CD8-positive, alpha-beta memory T cell (primary cell): ENCODE measurements at regions not wholly inside any gene's neighbourhood (a gene's known extent, or its start where the extent isn't known, plus 50 kb on each side); places are given as distances from the start of the nearest gene placed in this dataset.

Experiments
- CTCF ChIA-PET: fragments of 350-600 bp; sonication (Branson Sonifier 250); formaldehyde crosslinking; loops from one replicate; lab custom pipeline; 2021; ENCODE audit warnings: antibody characterized with exemption; lab: Charles Lee
- POLR2A ChIA-PET: fragments of 350-600 bp; sonication (Branson Sonifier 250); formaldehyde crosslinking; loops from one replicate; lab custom pipeline; 2021; ENCODE audit warnings: antibody characterized with exemption; lab: Charles Lee
- DNase-seq, 5 donors: peaks; one replicate each; pipeline versions ENCODE4 v3.0.0 to v3.0.0-alpha.2; 2020 to 2022; ENCODE audit warnings: mixed read lengths in 1 of 5
- H3K27ac ChIP-seq: one replicate; pipeline ENCODE4 v1.7.0; 2013; ENCODE audit warnings: low read depth, mild to moderate bottlenecking, low read length, moderate library complexity
- H3K27me3 ChIP-seq: 2 replicates; pipeline ENCODE4 v1.7.0; 2013; ENCODE audit warnings: low read length, mild to moderate bottlenecking; ENCODE audit not compliant: insufficient read depth, poor library complexity, severe bottlenecking
- H3K36me3 ChIP-seq: 2 replicates; pipeline ENCODE4 v1.7.0; 2013; ENCODE audit warnings: mild to moderate bottlenecking, low read length, moderate library complexity; ENCODE audit not compliant: insufficient read depth
- H3K4me1 ChIP-seq: 2 replicates; pipeline ENCODE4 v1.7.0; 2013; ENCODE audit warnings: mild to moderate bottlenecking, low read length, moderate library complexity; ENCODE audit not compliant: insufficient read depth
- H3K4me3 ChIP-seq: 2 replicates; pipeline ENCODE4 v1.7.0; 2013; ENCODE audit warnings: mild to moderate bottlenecking, low read length
- H3K9me3 ChIP-seq: 2 replicates; pipeline ENCODE4 v1.7.0; 2013; ENCODE audit warnings: mild to moderate bottlenecking, low read length
- H3K27ac Mint-ChIP-seq, 8 donors: one replicate each; pipeline ENCODE4 v1.8.0; 2020 to 2021; ENCODE audit warnings: mixed read lengths in 8 of 8, mild to moderate bottlenecking in 6 of 8, inconsistent platforms in 3 of 8, moderate library complexity in 3 of 8
- H3K27me3 Mint-ChIP-seq, 2 donors: one replicate each; pipeline ENCODE4 v1.8.0; 2020 to 2021; ENCODE audit warnings: mixed read lengths in 2 of 2, mild to moderate bottlenecking in 1 of 2, moderate library complexity in 1 of 2
- H3K36me3 Mint-ChIP-seq, 3 donors: one replicate each; pipeline ENCODE4 v1.8.0; 2020 to 2021; ENCODE audit warnings: mixed read lengths in 3 of 3, inconsistent platforms in 1 of 3, mild to moderate bottlenecking in 1 of 3
- H3K4me1 Mint-ChIP-seq, 3 donors: one replicate each; pipeline ENCODE4 v1.8.0; 2020 to 2021; ENCODE audit warnings: mixed read lengths in 3 of 3, inconsistent platforms in 1 of 3, mild to moderate bottlenecking in 1 of 3
- H3K4me3 Mint-ChIP-seq, 7 donors: one replicate each; pipeline ENCODE4 v1.8.0; 2020 to 2021; ENCODE audit warnings: mixed read lengths in 7 of 7, mild to moderate bottlenecking in 6 of 7, moderate library complexity in 4 of 7, inconsistent platforms in 2 of 7
- H3K9me3 Mint-ChIP-seq, 5 donors: one replicate each; pipeline ENCODE4 v1.8.0; 2020 to 2022; ENCODE audit warnings: mixed read lengths in 5 of 5, mild to moderate bottlenecking in 3 of 5, moderate library complexity in 2 of 5, inconsistent platforms in 1 of 5

DNA sequence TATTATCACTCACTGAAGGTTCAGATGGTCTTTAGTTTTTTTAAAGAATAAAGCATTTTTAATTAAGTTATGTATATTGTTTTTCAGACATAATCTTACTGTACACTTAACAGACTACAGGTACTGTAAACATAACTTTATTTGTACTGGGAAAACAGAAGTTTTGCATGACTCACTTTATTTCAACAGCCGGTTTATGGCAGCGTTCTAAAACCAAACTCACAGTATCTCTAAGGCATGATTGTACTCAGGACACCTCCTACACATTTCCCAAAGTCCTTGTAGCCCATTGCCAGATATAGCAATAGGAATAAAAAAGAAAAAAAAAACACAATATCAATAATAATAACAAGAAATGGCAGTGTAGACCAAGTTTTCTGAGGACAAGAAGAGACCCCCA is 1341.4 kb downstream of the FSCB start:
- ChIA-PET CTCF (no interaction called here), POLR2A (no interaction called here)
- Histone ChIP-seq H3K4me1 (no peaks in the 10 kb centered on the region), H3K4me3 (no peak overlapping the region), H3K27ac (no peak overlapping the region), H3K9me3 (no peaks in the 10 kb centered on the region), H3K27me3 (no peaks in the 10 kb centered on the region), H3K36me3 (no peaks in the 10 kb centered on the region)
- Mint-ChIP-seq H3K36me3 (no peaks in the 10 kb centered on the region), H3K9me3 (peaks cover 2 to 20% (median 5%) of the 10 kb centered on the region in 5 donors), H3K4me3 (no peak overlapping the region), H3K27ac (no peak overlapping the region), H3K4me1 (no peaks in the 10 kb centered on the region), H3K27me3 (no peaks in the 10 kb centered on the region)
- no peak for DNase-seq

DNA sequence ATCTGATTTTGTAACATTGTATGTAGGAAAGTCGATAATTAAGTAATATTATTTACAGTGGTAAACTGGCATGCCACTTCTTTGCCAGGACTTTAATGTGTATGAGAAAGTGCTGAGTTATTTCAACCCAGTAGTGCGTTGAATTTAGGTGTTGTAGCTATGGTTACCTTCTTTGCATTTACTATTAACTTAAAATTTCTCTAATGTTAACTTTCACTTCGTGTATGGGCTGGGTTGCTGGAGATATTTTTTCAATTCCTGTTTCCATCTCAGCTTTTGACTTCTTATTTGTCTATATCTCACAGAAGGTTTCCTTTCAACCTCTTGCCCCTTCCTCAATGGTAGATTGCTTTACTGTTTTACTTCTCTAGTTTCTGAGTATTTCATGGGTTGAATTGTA is 1345.6 kb downstream of the FSCB start:
- no peaks in the 10 kb centered on the region for H3K36me3 Mint-ChIP-seq
- H3K4me3 ChIP-seq, result no peak overlapping the region
- H3K4me1 ChIP-seq, result no peaks in the 10 kb centered on the region
- H3K9me3 Mint-ChIP-seq, result peaks cover 0 to 24% (median 3%) of the 10 kb centered on the region in 5 donors
- no peak overlapping the region for H3K4me3 Mint-ChIP-seq
- ChIA-PET POLR2A (no interaction called here), CTCF (no interaction called here)
- H3K27me3 ChIP-seq, result no peaks in the 10 kb centered on the region
- H3K36me3 ChIP-seq, result no peaks in the 10 kb centered on the region
- no peaks in the 10 kb centered on the region for H3K9me3 ChIP-seq
- H3K27ac ChIP-seq, result no peak overlapping the region
- no peaks in the 10 kb centered on the region for H3K4me1 Mint-ChIP-seq
- no peaks in the 10 kb centered on the region for H3K27me3 Mint-ChIP-seq
- no peak for DNase-seq
- no peak overlapping the region for H3K27ac Mint-ChIP-seq

DNA sequence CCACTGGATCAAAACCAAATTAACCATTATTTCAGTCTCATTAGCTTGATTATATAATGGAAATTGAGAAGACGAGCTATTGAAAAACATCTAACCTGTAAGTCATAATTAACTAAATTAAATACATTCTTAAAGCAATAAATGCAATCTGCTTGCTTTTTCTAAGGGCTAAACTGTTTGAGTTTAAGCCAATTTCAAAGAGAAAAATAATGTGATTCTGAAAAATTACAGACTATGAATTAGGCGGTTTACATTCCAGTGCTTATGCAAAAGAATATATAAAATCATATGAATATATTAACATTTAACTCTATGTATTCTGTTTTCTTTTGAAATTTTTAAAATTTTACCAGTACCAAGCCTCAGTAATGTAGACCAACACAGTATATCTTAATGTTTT is 1349.4 kb downstream of the FSCB start:
- Histone ChIP-seq H3K9me3 (no peaks in the 10 kb centered on the region), H3K4me1 (no peaks in the 10 kb centered on the region), H3K36me3 (no peaks in the 10 kb centered on the region), H3K27ac (no peak overlapping the region), H3K4me3 (no peak overlapping the region), H3K27me3 (no peaks in the 10 kb centered on the region)
- Mint-ChIP-seq H3K9me3 (peaks cover 1 to 36% (median 9%) of the 10 kb centered on the region in 5 donors), H3K36me3 (no peaks in the 10 kb centered on the region), H3K4me1 (no peaks in the 10 kb centered on the region), H3K4me3 (no peak overlapping the region), H3K27ac (no peak overlapping the region), H3K27me3 (no peaks in the 10 kb centered on the region)
- no peak for DNase-seq
- POLR2A ChIA-PET, result no interaction called here
- CTCF ChIA-PET, result no interaction called here

DNA sequence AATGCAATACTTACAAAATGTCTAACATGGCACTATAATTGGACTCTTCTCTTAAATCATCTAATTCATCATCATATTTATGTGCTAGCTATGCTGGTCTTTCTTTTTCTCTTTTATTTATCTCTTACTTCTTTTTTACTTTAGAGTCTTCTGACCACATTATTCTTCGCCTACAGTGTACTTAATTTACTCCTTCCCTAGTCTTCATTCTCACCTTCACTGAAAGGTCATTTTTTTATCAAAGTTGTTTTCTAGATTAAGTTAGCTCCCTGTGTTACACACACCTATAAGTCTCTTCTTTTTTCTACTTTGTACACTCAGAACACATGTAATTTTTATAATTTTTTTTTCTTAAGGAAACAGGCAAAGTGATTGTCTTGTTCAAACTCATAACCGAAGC is 1351.2 kb downstream of the FSCB start:
- no peaks in the 10 kb centered on the region for H3K36me3 ChIP-seq
- ChIA-PET POLR2A (no interaction called here), CTCF (no interaction called here)
- no peaks in the 10 kb centered on the region for H3K4me1 ChIP-seq
- no peak for DNase-seq
- no peak overlapping the region for H3K4me3 Mint-ChIP-seq
- H3K27me3 Mint-ChIP-seq, result no peaks in the 10 kb centered on the region
- peaks cover 1 to 33% (median 9%) of the 10 kb centered on the region in 5 donors for H3K9me3 Mint-ChIP-seq
- H3K4me3 ChIP-seq, result no peak overlapping the region
- no peaks in the 10 kb centered on the region for H3K27me3 ChIP-seq
- H3K9me3 ChIP-seq, result no peaks in the 10 kb centered on the region
- no peaks in the 10 kb centered on the region for H3K4me1 Mint-ChIP-seq
- no peak overlapping the region for H3K27ac ChIP-seq
- H3K27ac Mint-ChIP-seq, result no peak overlapping the region
- no peaks in the 10 kb centered on the region for H3K36me3 Mint-ChIP-seq

DNA sequence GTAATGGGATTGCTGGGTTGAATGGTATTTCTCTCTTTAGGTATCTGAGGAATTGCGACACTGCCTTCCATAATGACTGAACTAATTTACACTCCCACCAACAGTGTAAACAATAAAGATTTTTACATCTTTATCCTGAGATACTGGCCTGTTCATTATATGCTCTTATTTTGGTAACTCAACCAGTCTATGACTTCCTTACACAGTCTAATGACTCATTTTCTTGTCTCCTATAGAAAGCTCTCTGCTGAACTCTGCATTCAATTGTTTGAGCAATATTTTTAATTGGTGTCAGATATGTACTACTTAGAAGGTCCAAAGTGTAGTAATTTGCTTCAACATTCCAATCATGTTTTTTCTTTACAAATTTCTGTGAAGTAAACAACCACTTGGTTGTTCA is 1351.8 kb downstream of the FSCB start:
- Histone ChIP-seq H3K4me3 (no peak overlapping the region), H3K36me3 (no peaks in the 10 kb centered on the region), H3K9me3 (no peaks in the 10 kb centered on the region), H3K27ac (no peak overlapping the region), H3K27me3 (no peaks in the 10 kb centered on the region), H3K4me1 (no peaks in the 10 kb centered on the region)
- ChIA-PET CTCF (no interaction called here), POLR2A (no interaction called here)
- no peaks in the 10 kb centered on the region for H3K4me1 Mint-ChIP-seq
- H3K9me3 Mint-ChIP-seq, result peaks cover 1 to 33% (median 9%) of the 10 kb centered on the region in 5 donors
- H3K27ac Mint-ChIP-seq, result no peak overlapping the region
- H3K36me3 Mint-ChIP-seq, result no peaks in the 10 kb centered on the region
- H3K27me3 Mint-ChIP-seq, result no peaks in the 10 kb centered on the region
- DNase-seq, result no peak
- H3K4me3 Mint-ChIP-seq, result no peak overlapping the region

DNA sequence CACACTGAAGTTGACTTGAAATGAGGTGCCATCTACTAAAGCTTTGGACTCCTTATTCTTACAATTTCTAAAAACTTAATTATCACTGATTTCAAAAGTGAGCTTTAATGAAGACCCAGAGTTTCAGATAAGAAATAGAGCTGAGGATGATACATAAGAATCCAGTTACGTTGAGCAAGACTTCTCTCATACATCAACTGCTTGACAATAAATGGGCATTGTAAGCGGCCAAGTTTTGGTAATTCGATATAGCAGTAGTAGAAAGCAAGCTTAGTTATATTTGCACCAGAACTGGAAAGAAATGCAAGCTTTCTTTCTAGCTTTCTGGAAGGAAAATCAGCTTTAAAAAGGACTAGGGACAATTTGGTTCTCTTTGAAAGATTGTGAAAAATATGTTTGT is 1359.6 kb downstream of the FSCB start:
- Mint-ChIP-seq H3K4me3 (no peak overlapping the region), H3K27ac (no peak overlapping the region), H3K4me1 (no peaks in the 10 kb centered on the region), H3K36me3 (no peaks in the 10 kb centered on the region), H3K9me3 (peaks cover 0 to 13% (median 3%) of the 10 kb centered on the region in 5 donors), H3K27me3 (peaks cover 0 to 2% of the 10 kb centered on the region in 2 donors)
- Histone ChIP-seq H3K27me3 (no peaks in the 10 kb centered on the region), H3K4me1 (no peaks in the 10 kb centered on the region), H3K4me3 (no peak overlapping the region), H3K27ac (no peak overlapping the region), H3K9me3 (no peaks in the 10 kb centered on the region), H3K36me3 (no peaks in the 10 kb centered on the region)
- POLR2A ChIA-PET, result no interaction called here
- DNase-seq, result no peak
- CTCF ChIA-PET, result no interaction called here

DNA sequence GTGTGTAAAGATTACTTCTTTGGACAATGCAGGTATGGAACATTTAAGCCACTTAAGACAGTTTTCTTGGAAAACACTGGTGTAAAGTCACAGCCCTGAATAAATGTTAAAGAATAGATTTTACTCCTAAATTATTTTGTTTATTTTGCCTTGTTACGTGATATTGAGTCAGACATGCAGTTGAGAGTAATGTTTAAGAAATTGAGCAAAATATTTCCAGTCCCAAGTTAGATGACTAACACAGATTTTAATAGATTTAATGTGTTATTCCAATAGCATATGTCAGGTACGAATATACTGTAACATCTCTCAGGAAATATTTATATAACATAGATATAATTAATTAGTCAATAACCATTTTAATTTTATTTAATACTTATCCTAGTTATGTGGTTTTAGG is 1361.7 kb downstream of the FSCB start:
- no peak overlapping the region for H3K27ac Mint-ChIP-seq
- no peak overlapping the region for H3K27ac ChIP-seq
- H3K36me3 ChIP-seq, result no peaks in the 10 kb centered on the region
- peaks cover 0 to 13% (median 3%) of the 10 kb centered on the region in 5 donors for H3K9me3 Mint-ChIP-seq
- H3K4me1 ChIP-seq, result no peaks in the 10 kb centered on the region
- no peaks in the 10 kb centered on the region for H3K4me1 Mint-ChIP-seq
- ChIA-PET POLR2A (no interaction called here), CTCF (no interaction called here)
- no peak overlapping the region for H3K4me3 Mint-ChIP-seq
- H3K27me3 Mint-ChIP-seq, result peaks cover 0 to 2% of the 10 kb centered on the region in 2 donors
- no peak for DNase-seq
- no peak overlapping the region for H3K4me3 ChIP-seq
- no peaks in the 10 kb centered on the region for H3K9me3 ChIP-seq
- H3K27me3 ChIP-seq, result no peaks in the 10 kb centered on the region
- H3K36me3 Mint-ChIP-seq, result no peaks in the 10 kb centered on the region

DNA sequence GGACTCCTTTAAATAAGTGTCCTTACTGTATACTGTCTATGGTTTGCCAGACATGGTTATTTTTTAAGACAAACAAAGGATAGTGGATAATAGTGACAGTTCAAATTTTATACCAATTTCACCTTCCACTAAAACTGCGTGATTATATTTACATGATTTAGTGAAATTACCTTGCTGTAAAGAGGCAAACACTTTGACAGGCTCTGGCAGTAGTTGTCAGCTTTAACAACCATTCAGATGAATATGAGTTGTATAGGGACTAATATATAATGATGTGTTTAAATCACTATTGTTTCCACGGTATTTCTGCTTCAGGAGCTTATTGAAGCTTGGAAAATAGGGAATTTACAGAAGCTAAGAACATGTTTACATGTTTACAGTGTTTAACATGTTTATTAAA is 1364.0 kb downstream of the FSCB start:
- DNase-seq, result no peak
- H3K27me3 ChIP-seq, result no peaks in the 10 kb centered on the region
- no peak overlapping the region for H3K4me3 ChIP-seq
- H3K36me3 Mint-ChIP-seq, result no peaks in the 10 kb centered on the region
- H3K36me3 ChIP-seq, result no peaks in the 10 kb centered on the region
- H3K4me1 Mint-ChIP-seq, result no peaks in the 10 kb centered on the region
- H3K27me3 Mint-ChIP-seq, result peaks cover 0 to 2% of the 10 kb centered on the region in 2 donors
- no peak overlapping the region for H3K27ac Mint-ChIP-seq
- no peaks in the 10 kb centered on the region for H3K4me1 ChIP-seq
- peaks cover 0 to 17% (median 5%) of the 10 kb centered on the region in 5 donors for H3K9me3 Mint-ChIP-seq
- CTCF ChIA-PET, result no interaction called here
- H3K9me3 ChIP-seq, result no peaks in the 10 kb centered on the region
- no peak overlapping the region for H3K27ac ChIP-seq
- POLR2A ChIA-PET, result no interaction called here
- no peak overlapping the region for H3K4me3 Mint-ChIP-seq

DNA sequence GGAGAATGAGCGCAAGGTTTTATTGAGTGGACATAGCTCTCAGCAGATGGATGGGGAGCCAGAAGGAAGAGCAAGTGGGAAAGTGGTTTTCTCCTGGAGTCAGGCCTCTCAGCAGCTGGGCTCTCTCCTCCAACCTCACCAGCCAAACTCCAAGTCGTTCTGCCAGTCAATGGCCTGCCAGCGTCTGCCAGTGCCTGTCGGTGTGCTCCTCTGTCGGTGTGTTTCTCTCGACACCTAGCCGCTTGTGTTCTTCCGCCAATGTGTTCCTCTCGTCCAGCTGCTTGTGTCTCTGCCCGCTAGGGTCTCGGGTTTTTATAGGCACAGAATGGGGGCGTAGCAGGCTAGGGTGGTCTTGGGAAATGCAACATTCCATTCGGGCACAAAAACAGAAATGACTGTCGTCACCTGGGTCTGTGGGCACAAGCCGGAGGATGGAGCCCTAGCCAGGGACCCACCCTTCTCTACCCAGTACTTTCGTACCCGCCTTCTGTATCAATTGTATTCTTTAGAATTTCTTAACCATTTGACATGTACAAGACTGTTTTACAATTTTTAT is 1365.4 kb downstream of the FSCB start:
- CTCF ChIA-PET, result no interaction called here
- no peaks in the 10 kb centered on the region for H3K4me1 ChIP-seq

More for the DNA sequence above, 1365.4 kb downstream of the FSCB start:
- Mint-ChIP-seq H3K36me3 (no peaks in the 10 kb centered on the region), H3K27ac (no peak overlapping the region), H3K4me3 (no peak overlapping the region), H3K4me1 (no peaks in the 10 kb centered on the region), H3K27me3 (no peaks in the 10 kb centered on the region), H3K9me3 (peaks cover 0 to 12% (median 5%) of the 10 kb centered on the region in 5 donors)
- no peaks in the 10 kb centered on the region for H3K27me3 ChIP-seq
- no peaks in the 10 kb centered on the region for H3K36me3 ChIP-seq
- POLR2A ChIA-PET, result no interaction called here
- no peak overlapping the region for H3K4me3 ChIP-seq
- no peak overlapping the region for H3K27ac ChIP-seq
- DNase-seq, result no peak
- H3K9me3 ChIP-seq, result no peaks in the 10 kb centered on the region
